SW 1271 (cell line): ENCODE measurements at regions not wholly inside any gene's neighbourhood (a gene's known extent, or its start where the extent isn't known, plus 50 kb on each side); places are given as distances from the start of the nearest gene placed in this dataset.

Source experiments
- DNase-seq, 2 experiments: peaks; one replicate each; lab custom pipeline; 2025; lab: John Stamatoyannopoulos, UW

DNA sequence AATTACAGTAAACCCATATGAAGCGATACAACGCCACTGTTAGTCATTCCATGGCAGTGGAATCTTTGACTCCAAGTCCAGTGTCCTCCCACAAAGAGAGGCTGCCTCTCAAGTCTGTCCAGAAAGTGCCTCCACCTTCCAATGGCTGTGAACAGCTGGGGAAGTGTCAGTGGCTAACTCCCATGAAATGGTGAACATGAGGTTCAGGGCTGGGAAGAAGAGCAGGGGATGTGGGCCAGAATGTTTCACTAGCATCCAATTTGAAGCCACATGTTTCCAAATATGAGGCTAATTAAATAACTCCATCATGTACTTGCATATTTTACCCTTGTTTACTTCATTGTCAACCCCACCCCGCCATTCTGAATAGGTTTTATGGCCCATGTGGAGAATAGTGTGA lies 53.1 kb upstream of the CHST15 start:
- DNase-seq: no peak

DNA sequence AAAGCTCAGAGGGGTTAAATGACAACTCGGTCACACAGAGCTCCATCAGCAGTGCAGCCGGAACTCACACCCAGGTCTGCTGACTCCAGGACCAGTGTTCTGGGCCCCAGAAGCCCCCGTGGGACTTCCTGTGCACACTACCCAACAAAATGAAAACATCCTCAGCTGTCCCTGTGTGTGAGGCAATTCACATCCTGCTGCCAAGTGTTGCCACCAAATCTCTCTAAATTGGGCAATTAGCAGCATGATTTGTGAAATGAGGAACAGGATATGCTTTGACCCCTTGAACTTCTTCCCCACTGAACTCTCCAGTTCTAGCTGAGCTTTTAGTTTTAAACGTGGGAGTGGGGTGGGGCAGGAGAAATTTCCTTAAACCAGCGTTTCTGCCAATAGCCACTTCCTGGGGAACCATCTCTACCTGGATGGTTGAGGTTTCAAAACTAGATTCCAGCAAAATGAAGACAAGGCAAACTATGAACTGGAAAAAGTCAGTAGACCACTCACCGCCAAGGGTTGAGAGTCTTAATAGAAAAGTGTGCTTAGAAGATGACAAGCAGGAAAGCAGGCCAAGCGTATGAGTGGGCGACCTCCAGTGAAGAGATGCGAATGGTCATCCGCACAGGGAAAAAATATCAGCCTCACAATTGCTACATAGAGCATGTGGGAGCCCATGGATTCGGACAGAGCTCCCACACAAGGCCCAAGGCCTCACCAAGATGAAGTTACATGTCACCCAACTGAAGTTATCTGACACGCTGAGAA lies 51.9 kb upstream of the CHST15 start:
- DNase-seq: no peak

DNA sequence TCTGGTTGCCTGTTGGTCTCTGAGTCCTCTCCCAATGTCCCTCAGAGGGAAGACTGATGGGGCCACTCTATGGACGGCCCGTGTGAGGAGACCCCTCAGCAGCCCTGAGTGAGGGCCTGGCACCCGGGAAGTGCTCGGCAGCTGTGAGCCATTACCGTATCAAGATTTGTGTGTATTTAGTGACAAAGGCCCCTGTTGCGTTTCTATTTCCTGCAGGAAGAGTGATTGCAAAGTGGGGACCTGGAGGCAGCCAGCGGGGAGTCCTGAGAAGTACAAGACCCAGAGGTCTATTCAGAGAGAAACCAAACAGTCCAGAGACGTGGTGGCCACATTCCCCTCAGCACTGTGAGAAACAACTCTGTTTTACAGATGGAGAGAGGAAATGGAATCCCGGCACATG lies 51.1 kb upstream of the CHST15 start:
- no peak for DNase-seq

DNA sequence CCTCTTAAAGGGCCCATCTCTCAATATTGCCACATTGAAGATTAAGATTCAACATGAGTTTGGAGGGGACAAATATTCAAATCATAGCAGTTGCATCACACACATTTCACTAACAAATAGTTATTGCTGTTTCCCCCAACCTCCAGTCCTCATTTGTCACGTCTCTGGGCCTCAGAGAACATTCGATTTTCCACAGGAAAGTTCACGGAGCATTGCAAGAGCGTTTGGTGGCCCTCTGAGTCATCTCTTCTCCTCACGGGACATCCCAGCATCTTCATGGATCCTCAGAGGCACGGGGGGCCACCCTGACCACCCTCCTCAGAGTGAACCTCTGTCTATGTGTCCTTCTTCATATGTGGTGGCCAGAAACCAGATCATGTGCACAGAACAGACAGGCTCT lies 50.3 kb upstream of the CHST15 start:
- no peak for DNase-seq
